GM18499 (cell line): ENCODE measurements at regions not wholly inside any gene's neighbourhood (a gene's known extent, or its start where the extent isn't known, plus 50 kb on each side); places are given as distances from the start of the nearest gene placed in this dataset.
"Not testable (repeated sequence)": the region's sequence is repeated elsewhere in the genome, so short reads cannot be mapped to it uniquely, and the experiment has no call there.

Source experiments
- ATAC-seq: cut with Tn5 transposase; IDR thresholded peaks from one replicate; pipeline ENCODE4 v1.9.1; 2021; ENCODE audit warnings: moderate number of reproducible peaks; ENCODE audit not compliant: insufficient read depth, unreplicated experiment

GRCh38 chr1:73860421-73860950 is 337.5 kb downstream of the LRRIQ3 start:
- no peak for ATAC-seq

GRCh38 chr1:73859227-73859626 is 338.7 kb downstream of the LRRIQ3 start:
- no peak for ATAC-seq

GRCh38 chr1:73854527-73854926 is 343.4 kb downstream of the LRRIQ3 start:
- no peak for ATAC-seq

- ATAC-seq, result no peak
These were observed 355.5 kb downstream of the LRRIQ3 start for GRCh38 chr1:73842436-73842835.

- no peak for ATAC-seq
These were observed 358.1 kb downstream of the LRRIQ3 start for GRCh38 chr1:73839922-73840321.

GRCh38 chr1:73832276-73833181 is 365.4 kb downstream of the LRRIQ3 start:
- no peak for ATAC-seq

- not testable (repeated sequence) for ATAC-seq
These were observed 370.7 kb downstream of the LRRIQ3 start for GRCh38 chr1:73827283-73827682.

GRCh38 chr1:73824065-73824464 is 373.9 kb downstream of the LRRIQ3 start:
- no peak for ATAC-seq

- peak; percentile 66 for ATAC-seq
These were observed 376.5 kb downstream of the LRRIQ3 start for GRCh38 chr1:73821520-73821919.

GRCh38 chr1:73820843-73821242 is 377.1 kb downstream of the LRRIQ3 start:
- no peak for ATAC-seq

- no peak for ATAC-seq
These were observed 384.3 kb downstream of the LRRIQ3 start for GRCh38 chr1:73813716-73814115.

- ATAC-seq, result no peak
These were observed 384.7 kb downstream of the LRRIQ3 start for GRCh38 chr1:73813236-73813635.

- no peak for ATAC-seq
These were observed 386.2 kb downstream of the LRRIQ3 start for GRCh38 chr1:73811798-73812197.

GRCh38 chr1:73804935-73805334 is 393.0 kb downstream of the LRRIQ3 start:
- no peak for ATAC-seq

- ATAC-seq, result no peak
These were observed 394.6 kb downstream of the LRRIQ3 start for GRCh38 chr1:73803380-73803779.

- ATAC-seq, result no peak
These were observed 396.0 kb downstream of the LRRIQ3 start for GRCh38 chr1:73801912-73802429.

- no peak for ATAC-seq
These were observed 397.6 kb downstream of the LRRIQ3 start for GRCh38 chr1:73800376-73800775.

- no peak for ATAC-seq
These were observed 408.0 kb downstream of the LRRIQ3 start for GRCh38 chr1:73789965-73790364.

GRCh38 chr1:73784026-73784425 is 413.9 kb downstream of the LRRIQ3 start:
- no peak for ATAC-seq

GRCh38 chr1:73783352-73783751 is 414.6 kb downstream of the LRRIQ3 start:
- no peak for ATAC-seq

GRCh38 chr1:73782901-73783300 is 415.1 kb downstream of the LRRIQ3 start:
- ATAC-seq, result no peak

GRCh38 chr1:73781251-73781650 is 416.7 kb downstream of the LRRIQ3 start:
- no peak for ATAC-seq
